IMR-90 (cell line): ENCODE measurements at regions not wholly inside any gene's neighbourhood (a gene's known extent, or its start where the extent isn't known, plus 50 kb on each side); places are given as distances from the start of the nearest gene placed in this dataset.

Experiments used
- ATAC-seq: fragments of 200-7000 bp; cut with Tn5 transposase; 2 replicates; pipeline ENCODE4 v1.9.1; 2020; ENCODE audit warnings: low read depth, mild to moderate bottlenecking, moderate library complexity
- BruUV-seq: library from RNA; stranded (reverse); fragments of 400-500 nt; replicated peaks from 2 replicates; lab custom pipeline; 2021; lab: Mats Ljungman, UMichigan
- CTCF ChIA-PET: fragments of 300-600 bp; formaldehyde crosslinking; extraction: SDS; loops from one replicate; lab custom pipeline; 2021; ENCODE audit warnings: antibody characterized with exemption; lab: Yijun Ruan, JAX
- POLR2A ChIA-PET: fragments of 300-600 bp; sonication (Branson Sonifier 250); formaldehyde crosslinking; loops from one replicate; lab custom pipeline; 2022; ENCODE audit warnings: antibody characterized with exemption; ENCODE audit not compliant: unreplicated experiment; lab: Charles Lee
- DNase-seq: peaks from one replicate; pipeline ENCODE4 v3.0.0; 2013
- H2AFZ ChIP-seq: replicated peaks from 2 replicates; pipeline ENCODE3; 2013; ENCODE audit warnings: low read length, mild to moderate bottlenecking; ENCODE audit not compliant: poor library complexity
- H2AK5ac ChIP-seq: 2 replicates; pipeline ENCODE4 v1.6.1; 2013; ENCODE audit warnings: low read depth, low read length, inconsistent platforms
- H2AK9ac ChIP-seq: replicated peaks from 2 replicates; pipeline ENCODE3; 2013; ENCODE audit warnings: mild to moderate bottlenecking, low read depth, low read length, moderate library complexity; ENCODE audit not compliant: poor library complexity
- H2BK120ac ChIP-seq: 2 replicates; pipeline ENCODE4 v1.6.1; 2013; ENCODE audit warnings: low read depth, low read length, inconsistent platforms
- H2BK15ac ChIP-seq: 3 replicates; pipeline ENCODE4 v1.6.1; 2013; ENCODE audit warnings: low read depth, low read length, inconsistent platforms
- H2BK20ac ChIP-seq: 2 replicates; pipeline ENCODE4 v1.6.1; 2013; ENCODE audit warnings: low read depth, mild to moderate bottlenecking, inconsistent platforms, low read length, moderate library complexity
- H2BK5ac ChIP-seq: 2 replicates; pipeline ENCODE4 v1.6.1; 2013; ENCODE audit warnings: mild to moderate bottlenecking, low read depth, low read length, inconsistent platforms; ENCODE audit not compliant: poor library complexity, severe bottlenecking
- H3K14ac ChIP-seq: replicated peaks from 2 replicates; pipeline ENCODE4 v1.6.1; 2013; ENCODE audit warnings: low read depth, low read length, inconsistent platforms
- H3K18ac ChIP-seq: 2 replicates; pipeline ENCODE4 v1.6.1; 2013; ENCODE audit warnings: low read depth, low read length, control low read depth
- H3K23ac ChIP-seq: 2 replicates; pipeline ENCODE4 v1.6.1; 2013; ENCODE audit warnings: low read depth, low read length, inconsistent platforms
- H3K27ac ChIP-seq: 2 replicates; pipeline ENCODE4 v1.5.1; 2013; ENCODE audit warnings: mild to moderate bottlenecking, control low read depth, low read length; ENCODE audit not compliant: insufficient read depth
- H3K27me3 ChIP-seq: 2 replicates; pipeline ENCODE4 v1.6.1; 2013; ENCODE audit warnings: low read length; ENCODE audit not compliant: control insufficient read depth, insufficient read depth
- H3K36me3 ChIP-seq: 2 replicates; pipeline ENCODE4 v1.6.1; 2013; ENCODE audit warnings: low read length, mixed read lengths; ENCODE audit not compliant: control insufficient read depth, insufficient read depth
- H3K4ac ChIP-seq: 2 replicates; pipeline ENCODE4 v1.6.1; 2013; ENCODE audit warnings: low read depth, low read length, inconsistent platforms
- H3K4me1 ChIP-seq: 2 replicates; pipeline ENCODE4 v1.6.1; 2013; ENCODE audit warnings: low read length, mixed read lengths; ENCODE audit not compliant: control insufficient read depth, insufficient read depth
- H3K4me2 ChIP-seq: 2 replicates; pipeline ENCODE4 v1.6.1; 2013; ENCODE audit warnings: low read depth, mild to moderate bottlenecking, control low read depth, low read length, moderate library complexity
- H3K4me3 ChIP-seq: 2 replicates; pipeline ENCODE4 v1.5.1; 2013; ENCODE audit warnings: low read depth, mild to moderate bottlenecking, control low read depth, low read length, moderate library complexity; ENCODE audit not compliant: insufficient read depth
- H3K56ac ChIP-seq: 2 replicates; pipeline ENCODE4 v1.6.1; 2013; ENCODE audit warnings: low read length, inconsistent platforms; ENCODE audit not compliant: insufficient read depth; ENCODE audit errors: extremely low read depth
- H3K79me1 ChIP-seq, 2 experiments: 2 replicates each; pipeline ENCODE4 v1.6.1; 2013; ENCODE audit warnings: low read length in 2 of 2, inconsistent platforms in 1 of 2, low read depth in 1 of 2
- H3K9ac ChIP-seq: 2 replicates; pipeline ENCODE4 v1.6.1; 2013; ENCODE audit warnings: low read depth, low read length, control low read depth
- H3K9me1 ChIP-seq: 2 replicates; pipeline ENCODE4 v1.6.1; 2013; ENCODE audit warnings: low read length, inconsistent platforms; ENCODE audit not compliant: insufficient read depth
- H3K9me3 ChIP-seq: 2 replicates; pipeline ENCODE4 v1.6.1; 2013; ENCODE audit warnings: low read length; ENCODE audit not compliant: control insufficient read depth, insufficient read depth
- H4K20me1 ChIP-seq: 2 replicates; pipeline ENCODE4 v1.6.1; 2013; ENCODE audit warnings: low read length, inconsistent platforms; ENCODE audit not compliant: insufficient read depth
- H4K5ac ChIP-seq: 2 replicates; pipeline ENCODE4 v1.6.1; 2013; ENCODE audit warnings: mild to moderate bottlenecking, low read depth, low read length, control low read depth
- H4K8ac ChIP-seq, 2 experiments: 2 replicates each; pipeline ENCODE4 v1.6.1; 2013; ENCODE audit warnings: low read depth in 2 of 2, low read length in 2 of 2, control low read depth in 1 of 2, inconsistent platforms in 1 of 2
- H4K91ac ChIP-seq: 2 replicates; pipeline ENCODE4 v1.6.1; 2013; ENCODE audit warnings: low read depth, low read length, inconsistent platforms; ENCODE audit not compliant: insufficient read depth
- BHLHE40 ChIP-seq: fragments of 150-350 bp; IDR thresholded peaks from 2 replicates; pipeline ENCODE4 v1.6.1; 2016; ENCODE audit warnings: mild to moderate bottlenecking, low read depth, low read length
- CEBPB ChIP-seq: IDR thresholded peaks from 2 replicates; pipeline ENCODE4 v1.6.1; 2012; ENCODE audit warnings: low read depth, low read length, improper control_type of control experiment
- CHD1 ChIP-seq: IDR thresholded peaks from 2 replicates; pipeline ENCODE4 v1.6.1; 2012; ENCODE audit warnings: low read depth, low read length, improper control_type of control experiment
- FOS ChIP-seq: fragments of 150-350 bp; IDR thresholded peaks from 2 replicates; pipeline ENCODE4 v1.6.1; 2016; ENCODE audit warnings: low read depth, low read length
- MAFK ChIP-seq: IDR thresholded peaks from 2 replicates; pipeline ENCODE4 v1.6.1; 2012; ENCODE audit warnings: low read depth, low read length, improper control_type of control experiment
- MAZ ChIP-seq: IDR thresholded peaks from 2 replicates; pipeline ENCODE4 v1.6.1; 2012; ENCODE audit warnings: low read depth, mild to moderate bottlenecking, low read length, improper control_type of control experiment, moderate library complexity, borderline replicate concordance
- MXI1 ChIP-seq: IDR thresholded peaks from 2 replicates; pipeline ENCODE4 v1.6.1; 2012; ENCODE audit warnings: low read depth, mild to moderate bottlenecking, low read length, moderate library complexity, borderline replicate concordance
- NFE2L2 ChIP-seq: fragments of 150-350 bp; IDR thresholded peaks from 2 replicates; pipeline ENCODE4 v1.6.1; 2016; ENCODE audit warnings: low read depth, mild to moderate bottlenecking, low read length
- POLR2A ChIP-seq: IDR thresholded peaks from 2 replicates; pipeline ENCODE4 v1.6.1; 2012; ENCODE audit warnings: mild to moderate bottlenecking, low read depth, low read length
- RAD21 ChIP-seq: IDR thresholded peaks from 2 replicates; pipeline ENCODE4 v1.6.1; 2012; ENCODE audit warnings: low read length, improper control_type of control experiment
- RCOR1 ChIP-seq: IDR thresholded peaks from 2 replicates; pipeline ENCODE4 v1.6.1; 2012; ENCODE audit warnings: mild to moderate bottlenecking, low read length, improper control_type of control experiment; ENCODE audit not compliant: insufficient replicate concordance
- RFX5 ChIP-seq: IDR thresholded peaks from 2 replicates; pipeline ENCODE4 v1.8.0; 2012; ENCODE audit warnings: low read depth, mild to moderate bottlenecking, low read length, moderate library complexity
- WGBS, 2 experiments: methylation state at CpG; one replicate each; pipeline versions ENCODE4 v1.1.5 to v1.1.7; 2013; ENCODE audit warnings: missing lambda C conversion rate in 2 of 2; ENCODE audit not compliant: insufficient read length in 1 of 2; ENCODE audit errors: extremely low coverage in 2 of 2; 5-methylcytosine and 5-hydroxymethylcytosine counted together
- dilution Hi-C: fragments of 300-500 bp; cut with HindIII; formaldehyde crosslinking; loops from one replicate; pipeline ENCODE4 v1.14.3; 2018; ENCODE audit warnings: low sequenced_read_pairs; ENCODE audit not compliant: unreplicated experiment
- in situ Hi-C: fragments of 300-500 bp; cut with MboI; formaldehyde crosslinking; loops from 3 replicates; pipeline ENCODE4 v1.14.3; 2019; ENCODE audit warnings: low sequenced_read_pairs, inconsistent platforms, mixed read lengths
- intact Hi-C: fragments of 100-400 bp; cut with micrococcal nuclease; formaldehyde crosslinking; loops from 2 replicates; pipeline ENCODE4 v1.10.0; 2022
- TF ChIP-seq, protein P1 (sequence below): fragments of 150-350 bp; IDR thresholded peaks from 2 replicates; pipeline ENCODE4 v1.6.1; 2017; ENCODE audit warnings: mild to moderate bottlenecking, antibody characterized with exemption, low read length, low read depth
- TF ChIP-seq, protein P2 (sequence below): conservative IDR thresholded peaks from 2 replicates; pipeline ENCODE4 v1.5.1; 2012; ENCODE audit warnings: mild to moderate bottlenecking, low read depth, low read length, improper control_type of control experiment
- TF ChIP-seq, protein P3 (sequence below): fragments of 150-350 bp; IDR thresholded peaks from 2 replicates; pipeline ENCODE4 v1.6.1; 2016; ENCODE audit warnings: low read depth, mild to moderate bottlenecking, low read length, moderate library complexity, borderline replicate concordance

DNA sequence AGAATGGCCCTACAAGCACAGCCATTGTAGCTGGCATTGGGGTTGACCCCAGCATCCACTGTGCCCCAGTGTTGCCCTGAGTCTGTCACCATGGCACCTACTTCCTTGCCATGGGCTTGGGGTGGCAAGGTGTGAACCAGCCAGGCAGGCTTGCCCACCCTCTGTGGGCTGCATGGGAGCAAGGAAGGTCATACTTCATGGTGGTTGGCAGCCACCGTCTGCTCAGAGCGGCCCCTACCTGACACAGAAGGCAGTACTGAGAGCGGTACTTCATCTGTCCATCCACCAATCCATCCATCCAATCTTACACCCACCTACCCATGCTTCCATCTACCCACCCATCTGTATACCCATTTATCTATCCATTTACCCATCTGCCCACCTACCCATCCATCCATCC lies 160.1 kb downstream of the KIF26A start:
- Histone ChIP-seq H2AK9ac (no peak overlapping the region), H2BK20ac (no peak overlapping the region), H3K9me1 (no peaks in the 10 kb centered on the region), H3K4me3 (no peak overlapping the region), H3K27me3 (no peaks in the 10 kb centered on the region), H3K4ac (no peak overlapping the region), H3K23ac (no peak overlapping the region), H3K9ac (no peak overlapping the region), H3K4me2 (no peak overlapping the region), H2BK5ac (peak overlapping the region; percentile 39), H3K56ac (no peak overlapping the region), H2BK120ac (no peak overlapping the region), H2BK15ac (no peak overlapping the region), H3K14ac (no peak overlapping the region), H4K91ac (no peak overlapping the region), H4K8ac (no peak overlapping the region), H2AK5ac (no peak overlapping the region), H3K36me3 (no peaks in the 10 kb centered on the region), H3K79me1 (no peaks in the 10 kb centered on the region), H2AFZ (no peak overlapping the region), H3K9me3 (peaks cover 68% of the 10 kb centered on the region), H4K20me1 (no peaks in the 10 kb centered on the region), H3K27ac (no peak overlapping the region), H3K18ac (no peak overlapping the region), H3K4me1 (no peaks in the 10 kb centered on the region), H4K5ac (no peak overlapping the region)
- dilution Hi-C loops (no loop called here), in situ Hi-C loops (no loop called here), intact Hi-C loops (no loop called here)
- TF ChIP-seq CEBPB (no peak), RCOR1 (no peak), RAD21 (no peak), BHLHE40 (no peak), FOS (no peak), POLR2A (no peak), CHD1 (no peak), MAFK (no peak), RFX5 (no peak), MXI1 (no peak), NFE2L2 (no peak), MAZ (no peak)
- TF ChIP-seq, protein P1, sequence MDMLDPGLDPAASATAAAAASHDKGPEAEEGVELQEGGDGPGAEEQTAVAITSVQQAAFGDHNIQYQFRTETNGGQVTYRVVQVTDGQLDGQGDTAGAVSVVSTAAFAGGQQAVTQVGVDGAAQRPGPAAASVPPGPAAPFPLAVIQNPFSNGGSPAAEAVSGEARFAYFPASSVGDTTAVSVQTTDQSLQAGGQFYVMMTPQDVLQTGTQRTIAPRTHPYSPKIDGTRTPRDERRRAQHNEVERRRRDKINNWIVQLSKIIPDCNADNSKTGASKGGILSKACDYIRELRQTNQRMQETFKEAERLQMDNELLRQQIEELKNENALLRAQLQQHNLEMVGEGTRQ: no peak
- TF ChIP-seq, protein P2, sequence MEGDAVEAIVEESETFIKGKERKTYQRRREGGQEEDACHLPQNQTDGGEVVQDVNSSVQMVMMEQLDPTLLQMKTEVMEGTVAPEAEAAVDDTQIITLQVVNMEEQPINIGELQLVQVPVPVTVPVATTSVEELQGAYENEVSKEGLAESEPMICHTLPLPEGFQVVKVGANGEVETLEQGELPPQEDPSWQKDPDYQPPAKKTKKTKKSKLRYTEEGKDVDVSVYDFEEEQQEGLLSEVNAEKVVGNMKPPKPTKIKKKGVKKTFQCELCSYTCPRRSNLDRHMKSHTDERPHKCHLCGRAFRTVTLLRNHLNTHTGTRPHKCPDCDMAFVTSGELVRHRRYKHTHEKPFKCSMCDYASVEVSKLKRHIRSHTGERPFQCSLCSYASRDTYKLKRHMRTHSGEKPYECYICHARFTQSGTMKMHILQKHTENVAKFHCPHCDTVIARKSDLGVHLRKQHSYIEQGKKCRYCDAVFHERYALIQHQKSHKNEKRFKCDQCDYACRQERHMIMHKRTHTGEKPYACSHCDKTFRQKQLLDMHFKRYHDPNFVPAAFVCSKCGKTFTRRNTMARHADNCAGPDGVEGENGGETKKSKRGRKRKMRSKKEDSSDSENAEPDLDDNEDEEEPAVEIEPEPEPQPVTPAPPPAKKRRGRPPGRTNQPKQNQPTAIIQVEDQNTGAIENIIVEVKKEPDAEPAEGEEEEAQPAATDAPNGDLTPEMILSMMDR: no peak
- TF ChIP-seq, protein P3, sequence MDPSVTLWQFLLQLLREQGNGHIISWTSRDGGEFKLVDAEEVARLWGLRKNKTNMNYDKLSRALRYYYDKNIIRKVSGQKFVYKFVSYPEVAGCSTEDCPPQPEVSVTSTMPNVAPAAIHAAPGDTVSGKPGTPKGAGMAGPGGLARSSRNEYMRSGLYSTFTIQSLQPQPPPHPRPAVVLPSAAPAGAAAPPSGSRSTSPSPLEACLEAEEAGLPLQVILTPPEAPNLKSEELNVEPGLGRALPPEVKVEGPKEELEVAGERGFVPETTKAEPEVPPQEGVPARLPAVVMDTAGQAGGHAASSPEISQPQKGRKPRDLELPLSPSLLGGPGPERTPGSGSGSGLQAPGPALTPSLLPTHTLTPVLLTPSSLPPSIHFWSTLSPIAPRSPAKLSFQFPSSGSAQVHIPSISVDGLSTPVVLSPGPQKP: no peak
- WGBS, 2 experiments: 100% methylated on average over 1 of the region's 3 CpGs; no CpG with 5 or more reads in 1 of the 2 experiments
- CTCF ChIA-PET: no interaction called here
- no peak for DNase-seq
- POLR2A ChIA-PET: no interaction called here
- no peak for ATAC-seq
- no TSS peak for BruUV-seq
